Activated CD4-positive, alpha-beta memory T cell treated with anti-CD3 and anti-CD28 coated beads for 36 hours (primary cell): ENCODE measurements at regions not wholly inside any gene's neighbourhood (a gene's known extent, or its start where the extent isn't known, plus 50 kb on each side); places are given as distances from the start of the nearest gene placed in this dataset.

ENCODE experiments used
- CTCF ChIA-PET: fragments of 350-600 bp; sonication (Branson Sonifier 250); formaldehyde crosslinking; loops from one replicate; lab custom pipeline; 2021; ENCODE audit warnings: antibody characterized with exemption, inconsistent platforms; lab: Charles Lee
- POLR2A ChIA-PET: fragments of 350-600 bp; sonication (Branson Sonifier 250); formaldehyde crosslinking; loops from one replicate; lab custom pipeline; 2021; ENCODE audit warnings: antibody characterized with exemption; lab: Charles Lee
- DNase-seq: peaks from one replicate; pipeline ENCODE4 v3.0.0-alpha.2; 2020
- H3K27ac Mint-ChIP-seq: one replicate; pipeline ENCODE4 v1.8.0; 2021; ENCODE audit warnings: mixed read lengths
- H3K27me3 Mint-ChIP-seq: one replicate; pipeline ENCODE4 v1.8.0; 2021; ENCODE audit warnings: mixed read lengths
- H3K36me3 Mint-ChIP-seq: one replicate; pipeline ENCODE4 v1.8.0; 2021; ENCODE audit warnings: mixed read lengths
- H3K4me1 Mint-ChIP-seq: one replicate; pipeline ENCODE4 v1.8.0; 2021; ENCODE audit warnings: low read depth, mixed read lengths
- H3K4me3 Mint-ChIP-seq: one replicate; pipeline ENCODE4 v1.8.0; 2021; ENCODE audit warnings: mild to moderate bottlenecking, mixed read lengths
- H3K9me3 Mint-ChIP-seq: one replicate; pipeline ENCODE4 v1.8.0; 2021; ENCODE audit warnings: mixed read lengths
- intact Hi-C: fragments of 100-400 bp; cut with micrococcal nuclease; formaldehyde crosslinking; loops from one replicate; pipeline ENCODE4 v1.15.1; 2023

DNA sequence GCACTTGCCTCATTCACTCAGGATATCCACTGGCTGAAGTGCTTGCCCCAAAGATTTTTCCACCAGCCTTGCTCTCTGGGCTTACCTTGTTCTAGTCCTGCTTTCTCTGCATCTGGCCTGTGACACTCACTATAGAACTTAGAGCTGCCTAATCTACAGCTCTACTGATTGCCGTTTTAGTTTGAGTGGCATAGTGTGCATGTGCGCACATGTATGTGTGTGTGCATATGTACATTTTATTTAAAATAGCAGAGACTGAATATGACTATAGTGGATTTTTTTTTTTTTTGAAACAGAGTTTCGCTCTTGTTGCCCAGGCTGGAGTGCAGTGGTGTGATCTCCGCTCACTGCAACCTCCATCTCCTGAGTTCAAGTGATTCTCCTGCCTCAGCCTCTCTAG lies 92.0 kb upstream of the CCDC190 start:
- no peak for DNase-seq
- CTCF ChIA-PET: no interaction called here
- Mint-ChIP-seq H3K9me3 (no peaks in the 10 kb centered on the region), H3K4me1 (peaks cover 7% of the 10 kb centered on the region), H3K27me3 (peaks cover 8% of the 10 kb centered on the region), H3K4me3 (no peak overlapping the region), H3K36me3 (no peaks in the 10 kb centered on the region), H3K27ac (no peak overlapping the region)
- POLR2A ChIA-PET: interaction anchor here (0.6 kb wide), 1 partner anchor 614 kb away, joined by 3 read pairs; no protein-coding TSS in a partner anchor
- intact Hi-C loops: no loop called here

DNA sequence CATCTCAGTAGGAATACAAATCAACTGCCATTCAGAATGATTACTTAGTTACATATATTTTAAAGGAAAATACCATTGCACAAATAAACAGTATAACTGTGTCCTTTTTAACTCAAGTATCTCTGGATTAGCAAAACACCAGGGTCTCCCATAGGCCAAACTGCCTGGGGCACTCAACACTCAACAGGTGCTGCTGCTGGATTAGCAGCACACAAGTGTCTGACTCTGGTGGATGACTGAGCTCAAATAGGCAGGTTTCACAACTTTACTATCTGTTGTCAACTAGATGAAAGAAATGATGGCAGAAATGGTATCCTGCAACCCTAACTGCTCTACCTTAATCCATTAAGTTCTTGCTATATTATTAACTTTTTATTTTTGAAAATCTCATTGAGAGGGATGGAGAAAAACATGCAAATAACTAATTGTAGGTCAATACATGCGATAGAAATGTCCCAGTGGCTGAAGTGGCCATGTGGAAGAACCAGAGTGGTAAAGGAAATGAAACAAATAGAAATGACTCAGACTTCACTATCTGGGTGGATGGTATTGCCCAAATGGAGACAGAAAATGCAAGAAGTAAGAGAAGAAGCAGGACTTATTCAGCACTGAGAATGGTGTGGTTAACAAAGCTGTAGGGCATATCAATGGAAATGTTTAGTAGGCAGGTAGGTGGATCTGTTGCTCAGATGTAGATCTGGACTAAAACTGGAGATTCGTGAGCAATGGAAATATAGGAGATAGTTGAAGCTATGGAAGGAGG lies 90.8 kb upstream of the CCDC190 start:
- Mint-ChIP-seq H3K36me3 (no peaks in the 10 kb centered on the region), H3K27ac (no peak overlapping the region), H3K4me1 (peaks cover 7% of the 10 kb centered on the region), H3K4me3 (no peak overlapping the region), H3K27me3 (peaks cover 8% of the 10 kb centered on the region), H3K9me3 (no peaks in the 10 kb centered on the region)
- POLR2A ChIA-PET: interaction anchor here (0.6 kb wide), 1 partner anchor 340 kb away, joined by 3 read pairs; no protein-coding TSS in a partner anchor
- DNase-seq: no peak
- CTCF ChIA-PET: no interaction called here
- intact Hi-C loops: no loop called here

DNA sequence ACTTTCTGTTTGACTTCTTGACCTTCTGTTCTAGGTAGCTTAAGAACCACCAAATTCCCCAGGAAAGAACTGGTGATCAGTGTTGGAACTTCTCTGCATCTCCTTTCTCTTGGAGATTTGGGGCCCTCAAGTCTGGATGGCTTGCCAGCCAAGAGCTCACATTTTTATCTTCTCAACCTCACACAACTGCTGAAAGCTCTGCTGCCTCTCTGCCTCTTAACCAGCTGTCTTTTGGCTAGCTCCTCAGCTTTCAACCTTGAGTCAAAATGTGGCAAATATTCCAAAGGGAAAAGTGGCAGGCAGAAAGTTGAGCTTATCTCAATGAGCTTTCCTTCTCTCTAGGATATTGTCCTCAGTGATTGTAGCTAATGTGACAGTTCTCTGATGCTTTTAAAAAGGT lies 89.2 kb upstream of the CCDC190 start:
- no peaks in the 10 kb centered on the region for H3K9me3 Mint-ChIP-seq
- CTCF ChIA-PET: no interaction called here
- H3K36me3 Mint-ChIP-seq: no peaks in the 10 kb centered on the region
- H3K27me3 Mint-ChIP-seq: peaks cover 8% of the 10 kb centered on the region
- intact Hi-C loops: no loop called here
- H3K4me1 Mint-ChIP-seq: peaks cover 7% of the 10 kb centered on the region
- DNase-seq: no peak
- POLR2A ChIA-PET: no interaction called here
- H3K4me3 Mint-ChIP-seq: no peak overlapping the region
- H3K27ac Mint-ChIP-seq: no peak overlapping the region

DNA sequence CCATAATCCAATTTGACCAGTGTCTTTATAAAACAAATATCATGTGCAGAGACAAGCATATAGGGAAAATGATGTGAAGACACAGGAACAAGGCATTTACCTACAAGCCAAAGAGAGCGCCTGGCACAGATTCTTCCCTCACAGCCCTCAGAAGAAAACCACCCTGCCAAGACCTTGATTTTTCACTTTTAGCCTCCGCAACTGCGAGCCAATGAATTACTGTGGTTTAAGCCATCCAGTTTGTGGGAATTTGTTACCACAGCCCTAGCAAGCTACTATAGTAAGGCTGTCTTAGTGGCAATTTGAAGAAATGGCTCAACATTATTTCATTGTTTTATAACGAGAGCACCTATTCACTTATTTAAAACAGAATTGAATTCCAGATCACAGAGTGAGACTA lies 85.7 kb upstream of the CCDC190 start:
- H3K9me3 Mint-ChIP-seq: no peaks in the 10 kb centered on the region
- intact Hi-C loops: no loop called here
- DNase-seq: no peak
- POLR2A ChIA-PET: no interaction called here
- no peak overlapping the region for H3K27ac Mint-ChIP-seq
- peaks cover 3% of the 10 kb centered on the region for H3K4me1 Mint-ChIP-seq
- CTCF ChIA-PET: no interaction called here
- H3K4me3 Mint-ChIP-seq: no peak overlapping the region
- no peaks in the 10 kb centered on the region for H3K36me3 Mint-ChIP-seq
- H3K27me3 Mint-ChIP-seq: no peaks in the 10 kb centered on the region

DNA sequence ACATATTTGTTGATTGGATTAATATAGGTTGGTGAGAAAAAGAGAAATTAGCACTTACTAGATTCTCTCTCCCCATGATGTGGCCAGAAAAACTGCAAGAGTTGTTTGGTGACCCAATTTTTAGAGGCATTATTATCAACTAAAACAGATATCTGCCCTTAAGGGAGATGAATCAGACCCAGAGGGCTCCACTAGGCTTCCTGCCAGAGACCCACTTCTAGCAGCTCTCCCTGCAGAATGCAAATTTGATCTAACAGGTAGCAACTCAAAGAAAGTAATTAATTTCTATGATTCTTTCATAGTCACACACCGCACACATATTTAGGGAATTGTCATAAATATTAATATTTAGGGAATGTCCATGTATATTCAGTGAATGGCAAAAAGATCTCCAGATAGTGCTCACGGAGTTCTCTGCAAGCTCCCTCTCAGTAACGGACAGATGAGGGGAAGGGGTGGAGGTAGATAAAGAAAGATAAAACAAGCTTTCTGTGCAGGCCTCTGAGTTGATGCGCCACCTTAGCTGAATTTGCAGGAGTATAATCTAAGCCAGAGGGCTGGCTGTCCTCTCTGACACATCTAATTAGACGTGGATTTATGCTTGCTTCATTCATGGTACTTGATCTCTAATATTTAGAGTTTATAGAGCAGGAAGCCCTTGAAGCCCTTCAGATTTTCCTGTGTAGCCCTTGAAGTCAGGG lies 84.1 kb upstream of the CCDC190 start:
- Mint-ChIP-seq H3K27ac (no peak overlapping the region), H3K4me1 (peaks cover 3% of the 10 kb centered on the region), H3K36me3 (no peaks in the 10 kb centered on the region), H3K4me3 (no peak overlapping the region), H3K9me3 (no peaks in the 10 kb centered on the region), H3K27me3 (no peaks in the 10 kb centered on the region)
- CTCF ChIA-PET: no interaction called here
- intact Hi-C loops: no loop called here
- no peak for DNase-seq
- POLR2A ChIA-PET: no interaction called here

DNA sequence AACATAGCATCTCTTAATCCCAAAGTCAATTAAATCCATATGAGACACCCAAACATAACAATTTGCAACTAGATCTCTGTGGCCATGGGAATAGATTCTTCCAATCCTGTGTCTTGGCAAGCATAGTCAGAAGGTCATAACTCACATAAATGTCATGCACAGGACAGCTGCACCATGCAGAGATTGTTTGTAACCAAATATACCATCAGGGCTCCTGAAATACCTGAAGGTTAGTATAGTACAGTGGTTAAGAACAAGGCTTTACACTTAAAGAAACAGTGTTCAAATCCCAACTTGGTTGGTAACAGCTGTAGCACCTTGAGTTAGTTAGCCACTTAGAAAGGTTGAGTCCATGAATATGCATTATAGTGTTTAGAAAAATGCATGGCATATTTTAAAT lies 82.6 kb upstream of the CCDC190 start:
- CTCF ChIA-PET: no interaction called here
- H3K27ac Mint-ChIP-seq: no peak overlapping the region

DNA sequence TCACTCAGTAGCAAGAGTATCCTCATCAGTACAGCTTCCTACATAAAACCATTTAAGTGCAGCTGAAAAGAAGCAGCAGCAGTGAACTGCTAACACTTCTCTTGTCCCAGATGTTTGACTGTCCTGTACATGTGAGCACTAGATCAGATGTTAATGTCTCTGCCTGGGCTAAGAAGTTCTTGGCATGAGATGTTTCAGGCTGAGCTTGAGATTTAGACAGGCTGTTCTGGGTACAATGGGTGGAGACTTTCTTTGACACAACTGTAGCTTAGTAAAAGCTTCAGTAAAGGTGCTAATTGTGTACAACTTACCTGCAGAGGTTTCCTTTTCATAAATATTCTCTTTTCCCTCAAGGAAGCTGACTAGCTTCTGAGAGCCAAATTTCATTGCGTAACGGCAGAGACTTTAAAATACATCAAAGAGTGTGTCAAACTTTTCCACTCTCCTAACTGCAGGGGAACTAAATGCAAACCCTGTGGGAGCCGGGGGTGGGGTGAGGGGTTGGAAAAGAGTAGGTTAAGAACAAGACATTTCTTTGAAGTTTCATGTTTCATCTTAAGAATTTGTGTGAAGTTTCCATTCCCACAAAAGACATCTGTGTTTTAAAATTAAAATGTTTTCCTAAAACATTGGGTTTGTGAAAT lies 82.1 kb upstream of the CCDC190 start:
- POLR2A ChIA-PET: no interaction called here
- Mint-ChIP-seq H3K4me1 (peaks cover 3% of the 10 kb centered on the region), H3K9me3 (no peaks in the 10 kb centered on the region), H3K36me3 (no peaks in the 10 kb centered on the region), H3K27ac (no peak overlapping the region), H3K4me3 (no peak overlapping the region), H3K27me3 (no peaks in the 10 kb centered on the region)
- intact Hi-C loops: no loop called here
- CTCF ChIA-PET: no interaction called here
- no peak for DNase-seq

More for the DNA sequence above, 82.6 kb upstream of the CCDC190 start:
- no peak overlapping the region for H3K4me3 Mint-ChIP-seq
- POLR2A ChIA-PET: no interaction called here
- no peaks in the 10 kb centered on the region for H3K36me3 Mint-ChIP-seq
- no peaks in the 10 kb centered on the region for H3K9me3 Mint-ChIP-seq
- intact Hi-C loops: no loop called here
- no peak for DNase-seq
- H3K4me1 Mint-ChIP-seq: peaks cover 3% of the 10 kb centered on the region
- H3K27me3 Mint-ChIP-seq: no peaks in the 10 kb centered on the region

DNA sequence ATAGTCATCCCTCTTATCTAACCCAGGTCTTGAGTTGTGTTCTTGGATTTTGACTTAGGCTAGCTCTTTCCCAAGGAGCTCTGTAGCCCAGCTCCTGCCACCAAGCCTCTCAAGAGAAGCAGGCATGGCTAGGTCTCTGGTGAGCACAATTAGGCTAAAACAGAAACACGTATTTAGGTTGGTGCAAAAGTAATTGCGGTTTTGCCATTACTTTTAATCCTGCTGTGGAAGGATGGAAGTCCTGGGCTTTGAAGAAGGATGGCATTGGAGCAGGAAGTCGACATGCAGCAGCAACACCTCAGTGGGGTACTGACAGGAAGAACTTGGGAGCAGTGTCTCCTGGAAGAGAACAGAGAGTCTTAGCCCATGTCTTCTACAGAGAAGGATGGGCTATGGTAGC lies 80.0 kb upstream of the CCDC190 start:
- Mint-ChIP-seq H3K4me3 (no peak overlapping the region), H3K4me1 (peaks cover 3% of the 10 kb centered on the region), H3K27me3 (no peaks in the 10 kb centered on the region), H3K9me3 (no peaks in the 10 kb centered on the region), H3K36me3 (no peaks in the 10 kb centered on the region), H3K27ac (no peak overlapping the region)
- DNase-seq: no peak
- POLR2A ChIA-PET: no interaction called here
- CTCF ChIA-PET: interaction anchor here (0.8 kb wide), 1 partner anchor 38 kb away, joined by 3 read pairs; no protein-coding TSS in a partner anchor
- intact Hi-C loops: no loop called here

DNA sequence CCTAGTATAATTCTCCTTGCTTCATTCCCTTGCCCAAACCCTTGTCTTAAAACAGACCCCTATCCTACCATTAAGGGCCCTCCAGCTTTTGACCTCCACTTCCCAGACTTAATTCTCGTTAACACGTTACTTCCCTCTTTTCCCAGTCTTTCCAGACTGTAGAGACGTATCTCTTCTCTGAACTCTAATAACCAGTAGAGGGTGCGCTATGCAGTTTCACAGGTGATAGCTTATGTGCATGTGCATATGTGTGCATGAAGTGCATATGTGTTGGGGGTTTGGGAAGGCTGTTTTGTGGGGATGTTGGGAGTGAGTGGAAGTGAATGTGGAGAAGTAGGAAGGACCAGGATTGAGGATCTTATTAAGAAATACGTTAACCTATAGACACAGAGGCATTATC lies 78.1 kb upstream of the CCDC190 start:
- Mint-ChIP-seq H3K36me3 (no peaks in the 10 kb centered on the region), H3K27me3 (no peaks in the 10 kb centered on the region), H3K9me3 (no peaks in the 10 kb centered on the region), H3K4me3 (no peak overlapping the region), H3K4me1 (peaks cover 3% of the 10 kb centered on the region), H3K27ac (no peak overlapping the region)
- ChIA-PET POLR2A (no interaction called here), CTCF (no interaction called here)
- intact Hi-C loops: no loop called here
- no peak for DNase-seq

DNA sequence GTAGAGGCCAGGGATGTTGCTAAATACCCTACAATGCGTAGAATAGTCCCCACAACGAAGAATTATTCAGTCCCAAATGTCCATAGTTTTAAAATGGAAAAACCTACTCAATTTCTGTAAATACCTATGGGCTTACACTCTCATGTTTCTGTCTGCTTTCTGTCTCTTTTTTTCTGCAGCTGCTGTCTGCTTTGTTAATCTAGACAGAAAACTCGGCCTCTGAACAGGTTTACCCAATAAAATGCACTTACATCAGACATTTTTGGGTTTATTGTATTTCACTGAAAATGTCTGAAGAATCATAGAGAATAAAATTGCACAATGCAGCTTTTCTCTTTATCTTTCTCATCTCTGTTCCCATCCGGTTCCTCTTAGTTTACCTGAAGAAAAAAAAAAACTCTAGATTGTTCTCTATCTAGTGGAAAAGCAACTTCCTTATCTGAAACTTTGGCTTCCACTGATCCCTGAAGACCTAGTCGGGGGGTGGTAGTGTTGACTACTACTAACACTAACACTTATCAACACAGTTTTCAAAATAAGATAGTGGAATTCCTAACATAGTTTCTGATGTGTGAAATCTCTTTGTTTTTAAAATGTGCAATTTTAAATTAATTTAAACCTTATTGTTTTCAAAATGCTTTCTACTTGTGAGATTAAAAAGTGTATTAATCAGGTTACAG lies 76.9 kb upstream of the CCDC190 start:
- Mint-ChIP-seq H3K36me3 (no peaks in the 10 kb centered on the region), H3K27ac (no peak overlapping the region), H3K27me3 (no peaks in the 10 kb centered on the region), H3K9me3 (no peaks in the 10 kb centered on the region), H3K4me3 (no peak overlapping the region), H3K4me1 (peaks cover under 1% of the 10 kb centered on the region)
- intact Hi-C loops: no loop called here
- POLR2A ChIA-PET: no interaction called here
- no peak for DNase-seq
- CTCF ChIA-PET: no interaction called here

DNA sequence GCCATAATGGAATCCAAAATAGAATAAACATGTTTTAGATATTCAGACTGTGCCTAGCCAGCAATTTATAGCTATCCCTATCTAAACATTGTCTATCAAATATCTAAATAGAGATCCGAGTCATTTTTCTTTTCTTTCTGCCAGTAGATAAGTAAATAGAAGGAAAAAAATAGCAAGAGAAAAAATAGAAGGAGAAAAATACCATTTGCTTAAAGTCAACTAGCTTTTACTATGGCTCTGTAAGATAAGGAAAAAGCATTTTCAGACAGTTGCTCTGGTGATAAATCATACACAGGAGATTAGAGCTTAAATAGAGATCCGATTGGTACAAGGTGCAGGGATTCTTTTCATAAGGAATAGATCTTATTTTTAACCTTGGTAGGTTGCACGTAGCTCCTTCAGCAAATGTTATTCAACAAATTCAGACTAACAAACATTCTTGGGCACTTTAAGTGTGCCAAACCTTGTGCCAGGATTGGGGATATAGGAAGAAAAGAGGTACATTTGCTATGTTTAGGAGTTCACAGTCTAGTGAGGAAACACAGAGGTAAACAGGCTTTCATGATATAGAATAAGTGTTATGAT lies 70.1 kb upstream of the CCDC190 start:
- intact Hi-C loops: no loop called here
- Mint-ChIP-seq H3K4me1 (no peaks in the 10 kb centered on the region), H3K9me3 (no peaks in the 10 kb centered on the region), H3K27me3 (peaks cover 8% of the 10 kb centered on the region), H3K4me3 (no peak overlapping the region), H3K36me3 (no peaks in the 10 kb centered on the region), H3K27ac (no peak overlapping the region)
- DNase-seq: no peak
- CTCF ChIA-PET: no interaction called here
- POLR2A ChIA-PET: no interaction called here

DNA sequence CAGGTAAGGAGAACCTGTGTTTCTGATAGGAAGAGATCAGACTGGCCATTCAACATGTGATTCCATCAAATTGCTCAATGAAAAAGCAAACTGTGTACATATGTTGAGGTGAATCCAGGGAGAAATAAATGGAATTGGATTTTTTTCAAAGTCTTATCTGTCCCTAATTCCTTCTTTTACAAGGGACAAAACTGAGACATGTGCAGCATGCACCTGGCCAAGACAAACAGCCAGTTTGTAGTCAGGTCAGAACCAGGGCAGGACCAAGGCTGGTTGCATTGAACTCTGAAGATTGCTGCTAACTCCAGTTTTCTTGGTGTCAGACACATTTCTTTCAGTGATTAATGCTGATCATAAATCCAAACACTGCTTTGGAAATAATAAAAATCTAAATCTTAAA lies 69.6 kb upstream of the CCDC190 start:
- ChIA-PET POLR2A (no interaction called here), CTCF (no interaction called here)
- Mint-ChIP-seq H3K4me1 (no peaks in the 10 kb centered on the region), H3K27ac (no peak overlapping the region), H3K9me3 (no peaks in the 10 kb centered on the region), H3K27me3 (peaks cover 8% of the 10 kb centered on the region), H3K4me3 (no peak overlapping the region), H3K36me3 (no peaks in the 10 kb centered on the region)
- intact Hi-C loops: no loop called here
- DNase-seq: no peak
